CD4-positive, alpha-beta T cell treated with Interferon gamma for 1 hour (primary cell): ENCODE measurements at regions not wholly inside any gene's neighbourhood (a gene's known extent, or its start where the extent isn't known, plus 50 kb on each side); places are given as distances from the start of the nearest gene placed in this dataset.

Experiments used
- DNase-seq: peaks from one replicate; pipeline ENCODE4 v3.0.0-alpha.2; 2020

DNA sequence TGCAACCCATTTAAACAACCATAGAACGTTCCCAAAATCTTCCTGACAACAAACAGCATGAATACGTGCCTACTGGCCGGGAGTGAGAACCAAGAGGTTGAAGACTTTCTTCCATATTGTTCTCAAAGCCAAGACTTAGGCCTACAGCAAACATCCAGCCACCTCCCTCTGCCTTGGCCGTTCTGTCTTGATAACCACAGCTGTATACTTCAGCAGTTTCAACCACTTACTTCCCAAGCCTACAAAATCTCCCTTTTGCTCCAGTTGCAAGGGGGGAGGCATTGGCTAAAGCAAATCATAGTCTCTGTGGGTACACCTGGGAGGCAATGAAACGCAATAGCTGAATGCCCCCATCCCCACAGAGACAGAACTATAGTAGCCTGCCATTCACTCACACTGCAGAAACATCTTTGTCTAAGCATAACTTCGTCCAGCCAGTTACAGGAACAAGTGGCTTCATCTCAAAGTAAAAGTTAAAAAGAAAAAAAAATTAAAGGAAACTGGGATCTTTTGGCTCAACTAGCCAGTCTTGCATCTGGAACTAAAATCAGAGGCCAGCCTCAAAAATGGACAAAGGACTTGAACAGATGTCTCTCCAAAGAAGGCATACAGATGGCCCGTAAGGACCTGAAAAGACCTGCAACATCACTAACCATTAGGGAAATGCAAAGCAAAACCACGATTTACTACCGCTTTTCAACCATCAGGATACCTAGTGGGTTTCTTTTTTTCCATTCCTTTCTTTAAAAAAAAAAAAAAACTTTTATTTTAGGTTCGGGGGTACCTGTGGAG, 186.0 kb downstream of the PSMG1 start:
- DNase-seq: no peak

- no peak for DNase-seq
Observed at GRCh38 chr21:38996355-38996754, 186.9 kb downstream of the PSMG1 start.

DNA sequence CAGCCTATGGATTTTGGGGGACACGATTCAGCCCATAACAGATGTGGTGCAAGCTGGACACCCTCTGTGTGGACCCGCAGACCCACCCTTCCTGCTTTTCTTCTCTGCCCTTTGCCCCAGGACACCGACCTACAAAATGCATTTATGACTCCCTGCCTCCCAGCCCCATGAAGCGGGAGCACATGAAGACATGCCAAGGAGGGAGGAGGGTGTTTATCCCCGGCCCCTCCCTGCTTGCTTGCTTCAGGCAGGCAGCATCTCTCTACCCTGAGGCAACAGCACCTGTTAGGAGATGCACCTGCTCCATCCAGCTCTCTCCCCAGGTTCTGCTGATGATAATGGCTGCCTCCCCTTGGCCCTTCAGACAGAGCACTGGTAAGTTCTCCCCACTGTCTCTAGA, 187.5 kb downstream of the PSMG1 start:
- no peak for DNase-seq

DNA sequence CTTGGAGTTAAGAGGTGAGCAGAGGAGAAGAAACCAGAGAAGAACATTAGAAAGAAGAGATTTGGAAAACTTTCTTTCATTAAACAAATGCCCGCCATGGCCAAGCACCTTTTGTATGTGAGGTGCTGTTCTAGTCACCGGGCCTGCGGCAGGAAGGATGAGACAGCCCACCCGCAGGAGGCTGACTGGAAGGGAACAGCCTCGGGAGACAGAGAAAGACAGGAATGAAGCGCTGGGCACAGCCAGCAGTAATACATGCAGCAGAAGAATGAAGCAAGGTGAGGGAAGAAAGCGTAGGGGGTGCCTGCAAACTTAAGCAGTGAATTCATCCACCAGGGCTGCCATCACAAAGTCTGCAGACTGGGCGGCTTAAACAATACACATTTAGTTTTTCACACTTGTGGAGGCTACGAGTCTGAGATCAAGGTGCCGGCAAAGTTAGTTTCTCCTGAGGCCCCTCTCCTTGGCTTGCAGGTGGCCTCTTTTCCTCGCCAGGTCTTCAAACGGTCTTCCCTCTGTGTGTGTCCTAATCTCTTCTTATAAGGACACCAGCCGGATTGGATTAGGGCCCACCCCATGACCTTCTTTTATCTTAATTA, 188.1 kb downstream of the PSMG1 start:
- no peak for DNase-seq

DNA sequence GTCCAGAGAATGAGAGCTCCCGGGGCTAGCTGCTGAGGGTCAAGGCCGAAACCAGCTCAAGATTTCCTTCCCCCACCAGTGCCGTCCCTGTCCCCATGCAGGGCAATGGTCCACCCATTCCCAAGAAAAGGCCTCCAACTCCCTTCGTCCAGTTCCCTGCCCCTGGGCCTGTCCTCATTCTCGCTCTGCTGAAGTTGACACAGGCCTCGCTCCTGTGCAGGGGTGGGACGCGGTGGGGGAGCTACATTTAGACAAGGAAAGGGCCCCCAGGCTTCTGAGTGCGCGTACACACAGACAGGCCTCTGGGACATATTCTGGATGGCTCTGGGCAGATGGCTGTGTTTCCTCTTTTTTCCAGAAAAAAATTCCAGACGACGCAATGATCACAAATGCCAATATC, 188.3 kb downstream of the ETS2 start:
- no peak for DNase-seq

GRCh38 chr21:38993561-38993960, 187.8 kb downstream of the ETS2 start:
- no peak for DNase-seq

DNA sequence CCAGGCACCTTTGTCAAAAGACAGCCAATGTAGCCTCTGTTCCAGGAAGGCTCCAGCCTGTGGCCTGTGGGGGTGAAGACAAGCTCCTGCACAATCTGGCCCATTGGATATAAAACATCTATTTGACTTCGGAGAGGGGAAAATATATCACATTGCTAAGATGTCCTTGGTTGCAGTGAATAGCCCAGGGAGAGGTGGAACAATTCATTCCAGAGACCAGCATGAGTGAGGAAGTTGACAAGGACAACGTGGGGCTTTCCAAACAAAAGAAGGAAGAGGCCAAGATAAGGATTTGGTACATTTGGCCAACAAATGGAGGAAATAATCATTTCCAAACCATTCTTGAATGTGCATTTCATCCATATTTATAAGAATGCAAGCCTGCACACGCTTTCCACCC, 187.0 kb downstream of the ETS2 start:
- DNase-seq: no peak

- no peak for DNase-seq
Observed at GRCh38 chr21:38990424-38990794, 184.7 kb downstream of the ETS2 start.

- DNase-seq: no peak
Observed at GRCh38 chr21:38989745-38990423, 184.2 kb downstream of the ETS2 start.

GRCh38 chr21:38989379-38989744, 183.6 kb downstream of the ETS2 start:
- DNase-seq: no peak

GRCh38 chr21:38988509-38989378, 183.0 kb downstream of the ETS2 start:
- DNase-seq: no peak

GRCh38 chr21:38987633-38988508, 182.1 kb downstream of the ETS2 start:
- no peak for DNase-seq

- DNase-seq: no peak
Observed at GRCh38 chr21:38986806-38987632, 181.3 kb downstream of the ETS2 start.

GRCh38 chr21:38986406-38986805, 180.7 kb downstream of the ETS2 start:
- DNase-seq: no peak

GRCh38 chr21:38985568-38986378, 180.0 kb downstream of the ETS2 start:
- peak; percentile 19 for DNase-seq

GRCh38 chr21:38984982-38985567, 179.3 kb downstream of the ETS2 start:
- DNase-seq: no peak

GRCh38 chr21:38984568-38984967, 178.8 kb downstream of the ETS2 start:
- DNase-seq: no peak

- no peak for DNase-seq
Observed at GRCh38 chr21:38983560-38983959, 177.8 kb downstream of the ETS2 start.

DNA sequence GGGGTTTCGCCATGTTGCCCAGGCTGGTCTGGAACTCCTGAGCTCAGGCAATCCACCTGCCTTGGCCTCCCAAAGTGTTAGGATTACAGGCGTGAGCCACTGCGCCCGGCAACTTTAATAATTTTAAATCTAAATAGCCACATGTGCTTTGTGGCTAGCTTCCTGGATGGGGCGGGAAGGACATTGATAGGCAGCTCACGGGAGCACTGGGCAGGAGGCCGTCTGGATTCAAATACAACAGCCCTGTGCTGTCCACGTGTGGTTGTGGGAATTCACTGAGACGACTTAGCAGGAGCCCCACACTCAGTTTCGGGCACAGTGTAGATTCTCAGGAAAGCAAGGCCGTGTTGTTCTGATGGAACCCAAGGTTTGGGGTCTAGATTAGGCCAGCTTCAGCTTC, 177.1 kb downstream of the ETS2 start:
- DNase-seq: no peak

GRCh38 chr21:38982096-38982495, 176.4 kb downstream of the ETS2 start:
- DNase-seq: no peak
